A673 (cell line): ENCODE measurements at regions not wholly inside any gene's neighbourhood (a gene's known extent, or its start where the extent isn't known, plus 50 kb on each side); places are given as distances from the start of the nearest gene placed in this dataset.

ENCODE experiments used
- BruUV-seq: library from RNA; stranded (reverse); fragments of 400-500 nt; replicated peaks from 2 replicates; lab custom pipeline; 2021; lab: Mats Ljungman, UMichigan
- CTCF ChIA-PET: fragments of 300-600 bp; sonication (Branson Sonifier 250); formaldehyde crosslinking; loops from one replicate; lab custom pipeline; 2022; ENCODE audit warnings: antibody characterized with exemption; lab: Charles Lee
- POLR2A ChIA-PET: fragments of 300-600 bp; sonication (Branson Sonifier 250); formaldehyde crosslinking; loops from one replicate; lab custom pipeline; 2022; ENCODE audit warnings: antibody characterized with exemption; ENCODE audit not compliant: low non-redundant PET; lab: Charles Lee
- DNase-seq: peaks from one replicate; pipeline ENCODE4 v3.0.0-alpha.2; 2015; ENCODE audit warnings: low spot score
- H3K27ac ChIP-seq: fragments of 200-600 bp; sonication (generic); 2 replicates; pipeline ENCODE4 v1.5.1; 2016; ENCODE audit warnings: mixed run types, low read depth, mild to moderate bottlenecking, mixed read lengths, antibody characterized with exemption, low read length; ENCODE audit not compliant: poor library complexity, severe bottlenecking
- H3K27me3 ChIP-seq: fragments of 200-600 bp; sonication (generic); replicated peaks from 2 replicates; pipeline ENCODE4 v1.6.1; 2017; ENCODE audit warnings: mixed run types, low read depth, mild to moderate bottlenecking, mixed read lengths, antibody characterized with exemption, low read length; ENCODE audit not compliant: insufficient read depth, poor library complexity
- H3K36me3 ChIP-seq: fragments of 200-600 bp; sonication (generic); 2 replicates; pipeline ENCODE4 v1.6.1; 2016; ENCODE audit warnings: mixed run types, mild to moderate bottlenecking, mixed read lengths, antibody characterized with exemption, low read length; ENCODE audit not compliant: insufficient read depth, poor library complexity, severe bottlenecking
- H3K4me1 ChIP-seq: fragments of 200-600 bp; sonication (generic); 2 replicates; pipeline ENCODE4 v1.6.1; 2017; ENCODE audit warnings: mixed run types, mild to moderate bottlenecking, mixed read lengths, antibody characterized with exemption, low read length; ENCODE audit not compliant: insufficient read depth, poor library complexity, severe bottlenecking
- H3K4me3 ChIP-seq: fragments of 200-600 bp; sonication (generic); 2 replicates; pipeline ENCODE4 v1.5.1; 2016; ENCODE audit warnings: low read depth, mixed run types, mild to moderate bottlenecking, mixed read lengths, low read length; ENCODE audit not compliant: poor library complexity, severe bottlenecking
- H3K9me3 ChIP-seq: fragments of 200-600 bp; sonication (generic); 2 replicates; pipeline ENCODE4 v1.6.1; 2016; ENCODE audit warnings: mixed run types, low read depth, mild to moderate bottlenecking, mixed read lengths, antibody characterized with exemption, low read length; ENCODE audit not compliant: poor library complexity, severe bottlenecking
- CTCF ChIP-seq: fragments of 300-800, 200-600 bp; sonication (generic); conservative IDR thresholded peaks from 2 replicates; pipeline ENCODE4 v1.5.1; 2017; ENCODE audit warnings: low read depth, mild to moderate bottlenecking, antibody characterized with exemption, low read length, moderate library complexity, mixed read lengths
- EZH2 ChIP-seq: fragments of 200-600 bp; sonication (generic); IDR thresholded peaks from 2 replicates; pipeline ENCODE4 v1.6.1; 2017; ENCODE audit warnings: borderline replicate concordance, low read depth, mild to moderate bottlenecking, mixed read lengths, antibody characterized with exemption, low read length; ENCODE audit not compliant: poor library complexity, severe bottlenecking
- intact Hi-C: fragments of 100-400 bp; cut with micrococcal nuclease; formaldehyde crosslinking; loops from one replicate; pipeline ENCODE4 v1.10.0; 2022; ENCODE audit not compliant: unreplicated experiment

- Histone ChIP-seq H3K4me1 (no peaks in the 10 kb centered on the region), H3K36me3 (no peaks in the 10 kb centered on the region), H3K27me3 (no peaks in the 10 kb centered on the region), H3K4me3 (no peak overlapping the region), H3K9me3 (no peaks in the 10 kb centered on the region), H3K27ac (no peak overlapping the region)
- intact Hi-C loops, result no loop called here
- DNase-seq, result no peak
- no TSS peak for BruUV-seq
- POLR2A ChIA-PET, result no interaction called here
- no peak for TF ChIP-seq EZH2
- TF ChIP-seq CTCF, result no peak
- CTCF ChIA-PET, result no interaction called here
Measured at GRCh38 chr3:79824166-79824565, 56.4 kb upstream of the ROBO1 start.

- no peaks in the 10 kb centered on the region for H3K36me3 ChIP-seq
- intact Hi-C loops, result no loop called here
- TF ChIP-seq CTCF, result no peak
- no peak for TF ChIP-seq EZH2
- BruUV-seq, result no TSS peak
- no peaks in the 10 kb centered on the region for H3K4me1 ChIP-seq
- H3K27ac ChIP-seq, result no peak overlapping the region
- DNase-seq, result no peak
- no peaks in the 10 kb centered on the region for H3K27me3 ChIP-seq
- no peak overlapping the region for H3K4me3 ChIP-seq
- POLR2A ChIA-PET, result no interaction called here
- H3K9me3 ChIP-seq, result no peaks in the 10 kb centered on the region
- CTCF ChIA-PET, result no interaction called here
Measured at GRCh38 chr3:79822076-79822475, 54.3 kb upstream of the ROBO1 start.

- intact Hi-C loops, result no loop called here
- Histone ChIP-seq H3K9me3 (peaks cover 10% of the 10 kb centered on the region), H3K4me1 (no peaks in the 10 kb centered on the region), H3K27me3 (no peaks in the 10 kb centered on the region), H3K4me3 (no peak overlapping the region), H3K27ac (no peak overlapping the region), H3K36me3 (no peaks in the 10 kb centered on the region)
- CTCF ChIA-PET, result no interaction called here
- BruUV-seq, result no TSS peak
- TF ChIP-seq EZH2 (no peak), CTCF (no peak)
- POLR2A ChIA-PET, result no interaction called here
- no peak for DNase-seq
Measured at GRCh38 chr3:79820089-79820488, 52.3 kb upstream of the ROBO1 start.
